H1 (cell line): ENCODE measurements at regions not wholly inside any gene's neighbourhood (a gene's known extent, or its start where the extent isn't known, plus 50 kb on each side); places are given as distances from the start of the nearest gene placed in this dataset.

Experiments used
- TBP ChIP-seq: IDR thresholded peaks from 2 replicates; pipeline ENCODE4 v1.6.1; 2011; ENCODE audit warnings: low read depth, low read length, improper control_type of control experiment
- USF2 ChIP-seq: IDR thresholded peaks from 2 replicates; pipeline ENCODE4 v1.6.1; 2011; ENCODE audit warnings: low read length, improper control_type of control experiment

GRCh38 chr16:14362774-14363371 is 267.2 kb downstream of the PARN start (continued):
- TF ChIP-seq USF2 = no peak
- TF ChIP-seq TBP = no peak
